Urinary bladder (tissue), 3 donors: ENCODE measurements at regions not wholly inside any gene's neighbourhood (a gene's known extent, or its start where the extent isn't known, plus 50 kb on each side); places are given as distances from the start of the nearest gene placed in this dataset.

Experiments used
- DNase-seq: peaks from one replicate; pipeline ENCODE4 v3.0.0-alpha.2; 2015; ENCODE audit errors: extremely low spot score
- H3K27ac ChIP-seq: one replicate; pipeline ENCODE4 v1.5.1; 2013; ENCODE audit warnings: low read depth, mild to moderate bottlenecking, moderate library complexity
- H3K36me3 ChIP-seq: one replicate; pipeline ENCODE4 v1.6.1; 2013; ENCODE audit warnings: mild to moderate bottlenecking, moderate library complexity; ENCODE audit not compliant: insufficient read depth
- H3K4me1 ChIP-seq: one replicate; pipeline ENCODE4 v1.6.1; 2013; ENCODE audit warnings: mild to moderate bottlenecking, moderate library complexity; ENCODE audit not compliant: insufficient read depth
- H3K4me3 ChIP-seq: one replicate; pipeline ENCODE4 v1.5.1; 2013; ENCODE audit warnings: low read depth, low read length
- WGBS: extraction: QIAGEN DNeasy Blood & Tissue Kit; methylation state at CpG from one replicate; pipeline ENCODE4 v1.1.7; 2013; 5-methylcytosine and 5-hydroxymethylcytosine counted together
- donor health status: healthy with polysubstance abuse.
- donor health status: healthy.

DNA sequence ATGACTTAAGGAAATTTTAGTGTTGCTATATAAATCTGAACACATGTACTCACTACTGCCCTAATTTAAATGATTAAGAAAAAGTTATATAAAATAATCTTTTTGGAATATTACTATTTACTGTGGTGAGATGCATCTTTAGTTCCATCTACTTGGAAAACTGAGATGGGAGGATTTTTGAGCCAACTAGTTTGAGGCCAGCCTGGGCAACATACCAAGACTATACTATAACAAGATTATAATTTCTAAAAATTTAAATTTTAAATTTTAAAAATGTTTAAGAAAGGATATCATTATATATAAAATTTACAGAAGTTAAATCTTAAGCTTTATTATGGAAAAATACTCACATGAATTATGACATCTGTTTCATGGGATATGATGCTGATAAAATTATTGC lies 530.8 kb upstream of the IGFBP3 start:
- H3K36me3 ChIP-seq = no peaks in the 10 kb centered on the region
- H3K4me1 ChIP-seq = no peaks in the 10 kb centered on the region
- no peak overlapping the region for H3K4me3 ChIP-seq
- DNase-seq = no peak
- no peak overlapping the region for H3K27ac ChIP-seq

DNA sequence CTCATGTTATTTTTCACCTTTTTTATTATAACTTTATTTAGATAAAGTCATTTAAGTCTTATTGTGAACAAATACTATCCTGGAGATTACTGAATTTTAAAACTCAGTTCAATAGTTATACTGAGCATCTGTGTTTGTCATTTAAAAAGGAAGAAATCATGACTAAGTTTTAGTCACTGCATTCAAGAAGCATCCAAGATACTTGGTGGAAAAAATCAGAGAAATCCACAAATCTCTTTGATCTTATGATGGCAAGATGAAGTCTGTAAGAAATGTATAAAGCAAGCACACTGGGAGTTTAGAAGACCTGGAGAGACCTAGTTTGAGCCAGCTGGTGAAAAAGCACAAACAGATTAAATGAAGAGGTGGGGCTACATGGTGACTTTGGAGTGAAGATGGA lies 529.8 kb upstream of the IGFBP3 start:
- Histone ChIP-seq H3K4me3 (no peak overlapping the region), H3K4me1 (no peaks in the 10 kb centered on the region), H3K36me3 (no peaks in the 10 kb centered on the region), H3K27ac (no peak overlapping the region)
- no peak for DNase-seq

DNA sequence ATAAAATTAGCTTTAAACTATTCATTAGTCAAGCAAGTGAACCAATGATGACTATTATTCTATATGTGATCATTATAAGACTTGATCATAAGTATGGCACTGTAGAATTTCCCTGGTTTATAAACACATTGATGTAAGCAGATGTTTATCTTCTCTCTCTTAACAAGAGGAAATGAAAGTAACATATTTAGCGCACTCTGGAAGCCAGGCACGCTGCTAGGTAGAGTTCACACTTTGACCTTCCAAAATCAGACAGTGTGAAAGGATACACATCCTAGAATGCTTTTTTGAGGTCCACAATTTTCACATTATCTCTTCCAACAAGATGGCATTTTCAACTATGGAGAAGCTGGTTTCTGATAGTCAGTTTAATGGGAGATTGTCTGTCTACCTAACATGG lies 529.4 kb upstream of the IGFBP3 start:
- no peaks in the 10 kb centered on the region for H3K36me3 ChIP-seq
- WGBS = 85% methylated on average over 2 of the region's 2 CpGs
- H3K4me1 ChIP-seq = no peaks in the 10 kb centered on the region
- H3K27ac ChIP-seq = no peak overlapping the region
- DNase-seq = no peak
- H3K4me3 ChIP-seq = no peak overlapping the region

DNA sequence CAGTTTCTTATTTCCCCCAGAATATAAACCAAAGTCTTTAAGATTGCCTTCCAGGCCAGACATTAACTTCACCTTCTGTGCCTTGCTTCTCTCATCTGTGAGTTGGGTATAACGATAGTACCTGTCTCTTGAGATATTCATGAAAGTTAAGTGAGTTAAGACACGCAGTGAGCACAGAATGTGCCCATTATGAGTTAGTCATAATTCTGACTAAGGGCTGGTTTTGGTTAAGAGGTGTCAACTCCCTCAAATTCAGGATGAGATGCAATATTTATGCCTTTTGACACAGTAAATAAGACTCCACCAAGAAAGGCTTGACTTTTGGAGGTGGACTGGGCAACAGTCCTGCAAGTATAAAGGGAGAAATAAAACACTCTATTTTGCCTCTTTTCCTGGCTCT lies 528.7 kb upstream of the IGFBP3 start:
- H3K27ac ChIP-seq = no peak overlapping the region
- H3K4me3 ChIP-seq = no peak overlapping the region
- WGBS = 72% methylated on average over 2 of the region's 2 CpGs
- H3K4me1 ChIP-seq = no peaks in the 10 kb centered on the region
- no peak for DNase-seq
- no peaks in the 10 kb centered on the region for H3K36me3 ChIP-seq

DNA sequence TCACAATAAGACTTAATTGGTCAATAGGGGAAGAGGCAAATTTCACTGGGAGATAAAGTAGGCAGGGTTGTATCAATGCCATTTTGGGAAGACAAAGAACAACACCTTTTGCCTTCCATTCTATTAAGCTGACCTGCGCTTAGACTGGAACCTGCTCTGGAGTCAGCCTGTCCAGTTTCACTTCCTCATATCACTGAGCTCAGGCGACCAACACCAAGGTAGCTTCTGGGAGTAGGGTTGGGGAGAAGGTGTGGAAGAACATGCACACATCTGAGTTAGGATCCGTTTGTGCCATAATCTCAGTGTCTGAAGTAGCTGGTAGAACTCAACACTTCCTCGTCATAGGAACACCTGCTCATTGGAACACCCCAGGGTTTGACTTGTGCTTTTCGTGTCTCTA lies 527.4 kb upstream of the IGFBP3 start:
- DNase-seq = no peak
- H3K4me3 ChIP-seq = no peak overlapping the region
- no peak overlapping the region for H3K27ac ChIP-seq
- no peaks in the 10 kb centered on the region for H3K4me1 ChIP-seq
- no peaks in the 10 kb centered on the region for H3K36me3 ChIP-seq
- WGBS = 94% methylated on average over 5 of the region's 5 CpGs

DNA sequence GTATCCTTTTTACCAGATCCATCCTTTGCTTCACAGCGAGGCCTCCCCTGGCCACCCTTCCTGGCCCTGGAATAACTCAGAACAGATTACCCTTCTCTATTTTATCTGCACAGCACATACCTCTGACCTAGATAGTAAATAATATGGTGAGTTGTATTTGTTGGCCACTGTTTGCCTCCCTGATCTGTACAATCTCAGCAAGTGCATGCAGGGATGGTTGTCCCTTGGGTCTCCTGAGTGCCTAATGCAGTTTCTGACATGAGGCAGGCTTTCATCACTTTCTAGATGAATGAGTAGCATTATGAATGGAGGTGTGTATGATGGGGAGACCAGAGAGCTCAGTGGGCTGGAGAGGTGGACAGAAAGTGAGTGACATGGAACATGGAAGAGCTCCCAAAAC lies 525.1 kb upstream of the IGFBP3 start:
- Histone ChIP-seq H3K27ac (no peak overlapping the region), H3K36me3 (no peaks in the 10 kb centered on the region), H3K4me3 (no peak overlapping the region), H3K4me1 (no peaks in the 10 kb centered on the region)
- no peak for DNase-seq
- WGBS = 96% methylated on average over 1 of the region's 1 CpG

DNA sequence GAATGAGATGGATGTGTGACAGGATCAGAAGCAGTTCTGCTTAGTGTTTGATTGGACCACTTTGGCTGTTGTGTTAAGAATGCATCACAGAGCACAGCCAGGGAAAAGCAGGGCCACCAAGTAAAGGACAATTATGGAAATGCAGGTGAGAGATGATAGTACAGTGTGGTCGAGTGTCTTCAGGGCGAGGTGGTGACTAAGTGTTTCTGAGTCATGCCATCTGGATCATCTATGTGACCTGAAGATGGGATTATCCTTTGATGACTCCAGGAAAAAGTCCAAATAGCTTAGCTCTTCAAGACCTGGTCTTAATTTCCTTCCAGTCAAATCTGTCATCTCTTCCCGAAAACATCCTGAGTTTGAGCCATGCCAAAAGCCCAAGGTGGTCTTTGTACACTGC lies 523.2 kb upstream of the IGFBP3 start:
- H3K36me3 ChIP-seq = no peaks in the 10 kb centered on the region
- WGBS = 68% methylated on average over 3 of the region's 3 CpGs
- DNase-seq = no peak
- H3K4me1 ChIP-seq = no peaks in the 10 kb centered on the region
- no peak overlapping the region for H3K4me3 ChIP-seq
- no peak overlapping the region for H3K27ac ChIP-seq

DNA sequence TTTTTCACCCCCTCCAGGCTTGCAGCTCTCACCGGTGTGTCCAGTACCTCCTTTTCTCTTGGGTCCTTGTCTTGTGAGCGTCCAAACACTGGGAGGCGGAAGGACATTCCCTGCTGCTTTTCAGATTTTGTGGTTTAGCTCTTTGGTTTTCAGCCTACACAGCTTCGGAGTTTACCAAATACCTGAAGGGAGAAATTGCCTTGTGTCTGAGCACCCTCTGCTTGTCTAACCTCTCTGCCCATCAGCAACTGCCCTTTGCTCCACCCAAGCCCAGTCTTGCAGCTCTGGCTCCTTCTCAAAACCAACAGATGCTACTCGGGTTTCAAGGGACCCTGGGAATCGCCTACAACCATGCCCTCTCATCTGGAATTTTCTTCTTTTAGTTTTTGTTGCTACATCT lies 519.1 kb upstream of the IGFBP3 start:
- DNase-seq = no peak
- 82% methylated on average over 6 of the region's 6 CpGs for WGBS
- Histone ChIP-seq H3K4me1 (no peaks in the 10 kb centered on the region), H3K36me3 (no peaks in the 10 kb centered on the region), H3K4me3 (no peak overlapping the region), H3K27ac (no peak overlapping the region)

DNA sequence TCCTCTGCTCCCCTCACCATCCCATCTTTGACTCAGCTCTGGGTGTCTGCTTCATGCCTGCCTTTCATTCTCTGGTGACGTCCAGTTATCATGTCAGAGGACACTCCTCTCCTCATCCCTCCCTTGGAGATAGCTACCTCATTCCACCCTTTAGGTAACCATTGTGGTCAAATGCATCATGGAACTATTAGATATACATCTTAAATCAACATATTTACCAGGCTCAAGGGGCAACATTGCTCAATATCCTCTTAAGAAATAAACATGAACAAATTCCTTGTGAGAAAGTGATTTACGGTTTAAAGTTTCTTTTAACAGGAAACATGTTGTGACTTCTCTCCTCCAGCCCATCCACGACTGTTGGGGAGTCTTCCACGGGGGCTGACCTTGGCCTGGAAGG lies 511.6 kb upstream of the IGFBP3 start:
- Histone ChIP-seq H3K27ac (no peak overlapping the region), H3K4me1 (no peaks in the 10 kb centered on the region), H3K4me3 (no peak overlapping the region), H3K36me3 (peaks cover 3% of the 10 kb centered on the region)
- peak; percentile 46 for DNase-seq
- 62% methylated on average over 4 of the region's 4 CpGs for WGBS

DNA sequence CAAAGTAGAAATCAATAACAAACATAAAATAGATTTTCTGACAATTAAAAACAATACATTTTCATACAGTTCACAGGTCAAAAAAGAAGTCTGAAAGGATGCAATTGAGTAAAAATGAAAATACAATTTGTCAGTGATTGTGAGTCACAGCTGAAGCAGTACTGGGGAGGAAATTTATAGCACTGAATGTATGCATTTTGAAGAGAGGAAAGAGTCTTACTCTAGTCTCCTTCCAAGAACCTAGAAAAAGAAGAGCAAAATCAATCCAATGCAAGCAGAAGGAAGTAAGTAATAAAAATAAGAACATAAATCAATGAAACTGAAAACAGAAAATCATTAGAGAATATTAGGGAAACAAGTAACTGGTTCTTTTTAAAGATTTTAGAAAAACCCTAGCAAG lies 507.2 kb upstream of the IGFBP3 start:
- Histone ChIP-seq H3K4me1 (no peaks in the 10 kb centered on the region), H3K4me3 (no peak overlapping the region), H3K27ac (no peak overlapping the region), H3K36me3 (no peaks in the 10 kb centered on the region)
- DNase-seq = no peak

DNA sequence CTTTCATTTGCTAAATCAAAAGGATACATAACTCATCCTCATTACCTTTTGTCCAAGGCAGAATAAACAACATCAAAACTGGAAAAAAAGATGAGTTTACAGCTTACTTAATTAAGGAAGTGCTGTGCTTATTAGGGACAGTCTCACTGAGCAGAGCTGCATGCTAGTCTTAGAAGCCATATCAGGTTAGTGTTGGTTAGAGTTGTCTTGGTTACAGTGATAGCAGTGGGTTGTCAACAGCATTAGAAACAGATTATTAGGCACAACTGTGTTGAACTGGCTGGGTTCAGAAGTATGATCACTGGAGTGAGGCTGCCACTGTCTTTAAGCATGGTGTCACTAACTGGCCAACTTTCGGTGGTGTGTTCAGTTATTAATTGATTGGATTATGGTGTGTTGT lies 503.9 kb upstream of the IGFBP3 start:
- no peaks in the 10 kb centered on the region for H3K36me3 ChIP-seq
- H3K4me3 ChIP-seq = no peak overlapping the region
- H3K4me1 ChIP-seq = no peaks in the 10 kb centered on the region
- 94% methylated on average over 1 of the region's 1 CpG for WGBS
- H3K27ac ChIP-seq = no peak overlapping the region
- no peak for DNase-seq

DNA sequence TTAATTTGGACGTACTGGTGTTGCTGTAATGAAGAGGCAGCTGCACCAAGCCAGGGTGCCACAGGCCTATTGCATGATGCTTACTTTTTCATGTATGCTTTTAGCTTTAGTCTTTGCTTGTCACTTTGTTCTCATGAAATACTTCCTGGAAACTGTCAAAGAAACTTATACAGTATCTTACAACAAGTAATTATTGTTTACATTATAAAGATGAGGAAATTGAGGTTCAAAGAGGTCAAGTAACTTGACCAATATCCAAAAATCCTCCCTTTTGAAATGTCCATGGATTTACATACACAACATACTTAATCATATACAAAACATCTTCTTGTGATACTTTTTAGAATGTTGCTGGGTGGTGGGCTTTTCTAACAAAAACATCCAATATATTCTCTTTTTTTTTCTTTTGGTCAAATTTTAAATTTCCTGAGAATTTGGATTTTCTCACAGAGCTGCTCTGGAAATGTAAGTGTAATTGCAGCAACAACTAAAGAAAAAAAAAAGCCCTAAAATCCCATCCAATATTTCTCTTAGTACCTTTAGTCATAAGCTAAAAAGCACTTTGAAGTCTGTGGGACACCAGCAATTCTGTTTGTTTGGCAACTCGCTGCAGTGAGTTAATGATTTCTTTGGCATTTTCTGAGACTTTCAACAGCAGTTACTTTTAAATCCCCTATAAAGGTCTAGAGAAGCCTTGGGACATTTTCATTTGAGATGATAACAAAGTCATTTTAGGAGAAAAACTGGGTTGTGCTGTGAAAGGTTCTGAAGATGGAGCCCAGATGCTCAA lies 500.6 kb upstream of the IGFBP3 start:
- 76% methylated on average over 2 of the region's 2 CpGs for WGBS
- H3K4me3 ChIP-seq = no peak overlapping the region
- DNase-seq = no peak
- H3K36me3 ChIP-seq = no peaks in the 10 kb centered on the region
- no peak overlapping the region for H3K27ac ChIP-seq
- no peaks in the 10 kb centered on the region for H3K4me1 ChIP-seq

DNA sequence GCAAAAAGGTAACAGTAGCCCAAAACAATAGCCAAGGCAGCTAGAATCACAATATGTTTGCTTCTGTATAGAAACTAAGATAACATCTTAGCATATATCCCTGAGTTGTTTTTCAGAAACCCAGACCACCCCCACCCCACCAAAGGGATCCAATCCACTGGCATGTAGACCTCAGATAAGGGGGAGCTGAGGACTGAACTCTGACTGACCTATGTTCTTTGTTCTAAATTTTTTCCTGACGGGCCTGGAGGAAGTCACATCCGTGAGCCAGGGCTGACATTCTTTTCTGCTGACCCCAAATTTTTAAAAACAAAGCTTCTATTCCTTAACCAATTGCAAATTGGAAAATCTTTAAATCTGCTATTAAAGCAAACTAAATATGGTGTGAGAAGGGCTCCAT lies 493.9 kb upstream of the IGFBP3 start:
- no peak overlapping the region for H3K4me3 ChIP-seq
- H3K27ac ChIP-seq = no peak overlapping the region
- no peaks in the 10 kb centered on the region for H3K36me3 ChIP-seq
- WGBS = 51% methylated on average over 2 of the region's 2 CpGs
- no peaks in the 10 kb centered on the region for H3K4me1 ChIP-seq
- DNase-seq = no peak

DNA sequence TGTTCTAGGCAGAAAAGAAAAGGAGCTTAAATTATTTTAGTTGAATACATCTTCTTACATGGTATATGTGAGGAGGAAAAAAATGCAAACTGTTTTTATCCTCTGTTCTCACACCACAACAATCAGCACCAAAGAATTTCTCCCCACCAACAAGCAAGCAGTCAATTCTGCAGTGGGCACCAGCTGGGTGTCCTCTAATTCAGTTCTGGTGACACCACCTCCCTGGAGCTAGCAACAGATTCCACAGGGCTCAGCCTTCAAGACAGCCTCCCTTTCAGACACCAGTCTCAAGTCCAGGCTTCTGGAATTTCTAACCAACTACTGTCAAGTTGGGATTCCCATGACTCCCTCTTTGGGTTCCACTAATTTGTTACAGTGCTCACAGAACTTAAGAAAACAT lies 490.2 kb upstream of the IGFBP3 start:
- Histone ChIP-seq H3K36me3 (no peaks in the 10 kb centered on the region), H3K4me3 (no peak overlapping the region), H3K27ac (no peak overlapping the region), H3K4me1 (no peaks in the 10 kb centered on the region)
- DNase-seq = no peak

DNA sequence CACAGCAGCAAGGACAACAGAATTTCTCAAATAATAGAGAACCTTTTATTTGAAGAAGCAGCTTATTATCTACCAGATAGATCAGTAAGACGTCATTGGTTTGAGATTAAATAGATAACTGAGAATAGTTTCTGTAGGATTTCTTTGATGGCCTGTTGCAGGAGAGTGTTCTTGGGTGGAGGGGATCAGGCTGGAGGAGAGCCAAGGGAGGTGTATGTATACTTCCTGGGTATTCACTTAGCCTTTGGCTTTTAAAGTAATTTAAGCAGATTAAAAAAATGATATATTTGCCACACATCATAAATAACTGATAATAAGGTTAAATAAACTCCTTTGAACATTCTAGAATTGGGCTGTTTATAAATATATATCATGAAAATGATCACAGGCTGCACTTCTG lies 486.1 kb upstream of the IGFBP3 start:
- H3K27ac ChIP-seq = no peak overlapping the region
- 63% methylated on average over 1 of the region's 1 CpG for WGBS
- no peak for DNase-seq
- H3K4me1 ChIP-seq = no peaks in the 10 kb centered on the region
- no peaks in the 10 kb centered on the region for H3K36me3 ChIP-seq
- no peak overlapping the region for H3K4me3 ChIP-seq
